ENCODE measurements at regions not wholly inside any gene's neighbourhood (a gene's known extent, or its start where the extent isn't known, plus 50 kb on each side); places are given as distances from the start of the nearest gene placed in this dataset.

DNA sequence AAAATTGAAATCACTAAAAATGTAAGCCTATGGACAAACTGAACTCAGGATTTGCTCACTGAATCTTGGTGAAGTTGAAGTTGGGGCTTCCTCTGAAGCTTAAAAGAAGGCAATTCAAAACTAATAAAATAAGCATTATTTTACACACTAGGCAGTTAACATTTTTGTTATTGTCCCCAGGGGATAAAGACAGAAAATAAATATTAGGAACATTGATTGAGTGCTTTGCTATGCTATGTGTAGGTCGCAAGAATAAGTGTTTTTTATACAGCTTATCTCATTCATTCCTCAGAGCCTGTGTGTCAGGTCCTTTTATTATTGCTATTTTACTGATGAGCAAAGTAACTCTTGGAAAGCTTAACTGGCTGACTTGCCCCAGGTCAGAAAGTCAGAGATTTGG, 82.2 kb downstream of the ZNF608 start:
- H3K4me1 ChIP-seq (ENCODE audit: control insufficient read depth, insufficient read depth, low read length) = peaks cover 59% of the 10 kb centered on the region
- H3K4me3 ChIP-seq (ENCODE audit: insufficient read depth, low read depth, low read length) = no peak overlapping the region
- no peaks in the 10 kb centered on the region for H3K27me3 ChIP-seq (ENCODE audit: control insufficient read depth, insufficient read depth, low read length, poor library complexity, severe bottlenecking)
- peaks cover 5% of the 10 kb centered on the region for H3K36me3 ChIP-seq (ENCODE audit: control insufficient read depth, insufficient read depth, low read length)
- H3K9me3 ChIP-seq (ENCODE audit: control insufficient read depth, low read length) = no peaks in the 10 kb centered on the region
- WGBS, 2 experiments = 78% methylated on average over 1 of the region's 1 CpG; no CpG with 5 or more reads in 1 of the 2 experiments
- H3K27ac ChIP-seq (ENCODE audit: insufficient read depth, low read depth, low read length, poor library complexity, severe bottlenecking) = no peak overlapping the region

DNA sequence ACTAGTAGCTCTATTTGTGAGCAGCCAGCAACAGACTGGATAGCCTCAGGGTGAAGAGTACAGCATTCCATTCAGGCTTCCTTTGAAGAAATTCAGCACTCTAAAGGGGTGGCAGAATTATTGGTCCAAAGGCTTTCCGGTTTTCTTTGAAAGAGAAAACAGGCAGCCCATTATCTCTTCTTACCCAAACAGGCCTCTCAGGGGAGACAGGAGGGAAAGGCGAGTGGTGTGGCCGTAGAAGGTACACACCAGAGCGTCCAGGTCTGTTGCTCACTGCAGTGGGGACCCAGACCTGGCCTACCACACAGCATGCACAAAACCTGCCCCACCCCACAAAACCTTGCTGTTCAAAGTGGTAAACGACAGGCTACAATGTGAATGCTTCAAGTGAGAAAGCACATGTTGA, 83.3 kb downstream of the ZNF608 start:
- Histone ChIP-seq H3K36me3 (ENCODE audit: control insufficient read depth, insufficient read depth, low read length) (peaks cover 5% of the 10 kb centered on the region), H3K9me3 (ENCODE audit: control insufficient read depth, low read length) (no peaks in the 10 kb centered on the region), H3K27ac (ENCODE audit: insufficient read depth, low read depth, low read length, poor library complexity, severe bottlenecking) (peak overlapping the region; percentile 87), H3K4me1 (ENCODE audit: control insufficient read depth, insufficient read depth, low read length) (peaks cover 60% of the 10 kb centered on the region), H3K4me3 (ENCODE audit: insufficient read depth, low read depth, low read length) (no peak overlapping the region), H3K27me3 (ENCODE audit: control insufficient read depth, insufficient read depth, low read length, poor library complexity, severe bottlenecking) (no peaks in the 10 kb centered on the region)
- 19 to 33% methylated on average over 5 of the region's 5 CpGs for WGBS, 2 experiments

DNA sequence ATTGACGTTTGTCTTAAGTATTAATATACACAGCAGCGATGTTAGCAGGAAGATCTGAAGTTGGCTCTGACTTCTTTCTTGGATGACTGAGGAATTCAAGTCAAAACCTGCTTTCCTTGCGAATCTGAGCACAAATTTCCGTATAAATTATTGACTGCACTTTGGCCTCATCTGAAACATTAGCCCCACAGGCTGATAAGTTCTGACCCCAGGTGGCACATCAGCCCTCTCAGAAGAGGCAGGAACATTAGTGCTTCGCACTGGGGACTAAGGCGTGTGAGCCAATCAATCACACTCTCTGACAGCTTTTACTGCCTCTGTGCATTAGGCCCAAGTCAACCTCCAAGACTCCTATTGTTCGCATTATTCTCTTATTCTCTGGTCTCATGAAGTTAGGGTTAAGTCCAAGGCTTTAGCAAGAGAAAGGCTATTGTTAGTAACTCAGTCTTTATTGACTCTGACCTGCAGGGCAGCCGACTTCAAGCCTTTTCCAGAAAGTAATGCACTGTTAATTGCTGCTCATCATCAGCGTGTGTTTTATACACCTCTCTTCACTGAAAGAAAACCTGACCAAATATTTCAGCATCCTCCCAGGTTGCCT, 84.2 kb downstream of the ZNF608 start:
- peaks cover 65% of the 10 kb centered on the region for H3K4me1 ChIP-seq (ENCODE audit: control insufficient read depth, insufficient read depth, low read length)
- H3K27ac ChIP-seq (ENCODE audit: insufficient read depth, low read depth, low read length, poor library complexity, severe bottlenecking) = peak overlapping the region; percentile 87
- 22 to 24% methylated on average over 9 of the region's 9 CpGs for WGBS, 2 experiments
- peaks cover 5% of the 10 kb centered on the region for H3K36me3 ChIP-seq (ENCODE audit: control insufficient read depth, insufficient read depth, low read length)
- no peak overlapping the region for H3K4me3 ChIP-seq (ENCODE audit: insufficient read depth, low read depth, low read length)
- H3K27me3 ChIP-seq (ENCODE audit: control insufficient read depth, insufficient read depth, low read length, poor library complexity, severe bottlenecking) = no peaks in the 10 kb centered on the region
- H3K9me3 ChIP-seq (ENCODE audit: control insufficient read depth, low read length) = no peaks in the 10 kb centered on the region

DNA sequence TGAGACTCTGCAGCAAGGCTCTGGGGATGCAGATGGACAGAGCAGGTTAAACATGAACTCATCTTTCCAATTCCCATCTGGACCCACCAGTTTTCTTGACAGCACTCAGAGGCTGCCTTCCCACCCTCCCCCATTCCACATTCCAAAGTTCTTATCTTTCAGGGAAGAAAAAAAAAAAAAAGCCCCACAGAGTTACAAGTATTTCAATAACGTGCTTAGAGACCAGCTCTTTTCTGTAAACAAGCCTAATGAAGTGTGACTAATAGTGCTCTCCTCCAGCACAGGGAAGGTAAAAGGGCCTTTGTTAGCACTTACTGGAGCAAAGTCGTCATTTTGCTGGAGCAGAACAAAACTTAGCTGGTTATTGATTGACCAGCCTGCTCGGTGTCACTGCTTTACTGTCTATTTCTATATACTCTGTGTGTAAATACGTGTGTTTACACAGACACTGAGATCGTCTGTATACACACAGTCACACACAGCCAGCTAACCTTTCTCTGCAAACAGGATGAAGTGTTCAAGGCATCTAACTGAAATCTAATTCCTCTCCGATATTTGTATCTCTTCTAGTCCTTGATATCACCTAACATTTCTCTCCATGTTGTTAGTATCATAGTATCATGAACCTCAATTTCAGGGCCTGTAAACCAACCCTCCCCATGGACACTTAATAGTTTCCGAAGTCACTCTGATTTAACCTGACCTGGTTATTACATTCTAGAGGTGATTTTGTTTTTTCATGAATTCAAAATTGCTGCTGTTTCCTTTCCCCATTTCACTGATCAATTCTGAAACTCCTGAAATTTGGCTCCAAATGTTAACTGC, 84.9 kb downstream of the ZNF608 start:
- peaks cover 5% of the 10 kb centered on the region for H3K36me3 ChIP-seq (ENCODE audit: control insufficient read depth, insufficient read depth, low read length)
- H3K4me3 ChIP-seq (ENCODE audit: insufficient read depth, low read depth, low read length) = no peak overlapping the region
- 16 to 24% methylated on average over 6 to 7 of the region's 7 CpGs for WGBS, 2 experiments
- H3K4me1 ChIP-seq (ENCODE audit: control insufficient read depth, insufficient read depth, low read length) = peaks cover 72% of the 10 kb centered on the region
- no peaks in the 10 kb centered on the region for H3K9me3 ChIP-seq (ENCODE audit: control insufficient read depth, low read length)
- H3K27ac ChIP-seq (ENCODE audit: insufficient read depth, low read depth, low read length, poor library complexity, severe bottlenecking) = peak overlapping the region; percentile 87
- H3K27me3 ChIP-seq (ENCODE audit: control insufficient read depth, insufficient read depth, low read length, poor library complexity, severe bottlenecking) = no peaks in the 10 kb centered on the region

- Histone ChIP-seq H3K9me3 (ENCODE audit: control insufficient read depth, low read length) (no peaks in the 10 kb centered on the region), H3K27ac (ENCODE audit: insufficient read depth, low read depth, low read length, poor library complexity, severe bottlenecking) (no peak overlapping the region), H3K36me3 (ENCODE audit: control insufficient read depth, insufficient read depth, low read length) (no peaks in the 10 kb centered on the region), H3K27me3 (ENCODE audit: control insufficient read depth, insufficient read depth, low read length, poor library complexity, severe bottlenecking) (no peaks in the 10 kb centered on the region), H3K4me1 (ENCODE audit: control insufficient read depth, insufficient read depth, low read length) (peaks cover 83% of the 10 kb centered on the region), H3K4me3 (ENCODE audit: insufficient read depth, low read depth, low read length) (no peak overlapping the region)
- 54 to 64% methylated on average over 6 of the region's 6 CpGs for WGBS, 2 experiments
Observed at GRCh38 chr5:124660229-124661093, 86.0 kb downstream of the ZNF608 start.

DNA sequence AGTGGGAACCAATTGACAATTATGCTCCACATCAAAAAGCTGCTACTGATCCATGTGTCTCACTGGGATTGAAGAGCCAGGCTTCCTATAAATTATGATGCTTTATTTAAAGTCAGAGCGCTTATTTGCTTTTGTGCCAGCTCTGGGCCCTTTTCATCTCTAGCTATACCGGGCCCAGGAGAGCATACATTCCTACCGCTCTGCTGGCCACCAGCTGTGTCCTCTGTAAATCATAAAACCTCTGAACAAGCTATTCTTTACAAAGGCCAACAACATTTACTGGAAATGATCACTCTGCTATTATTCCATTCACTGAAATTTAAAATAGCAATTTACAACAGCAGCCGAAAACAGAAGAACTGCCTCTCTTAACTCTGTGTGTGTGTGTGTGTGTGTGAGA, 86.6 kb downstream of the ZNF608 start:
- Histone ChIP-seq H3K27me3 (ENCODE audit: control insufficient read depth, insufficient read depth, low read length, poor library complexity, severe bottlenecking) (no peaks in the 10 kb centered on the region), H3K4me1 (ENCODE audit: control insufficient read depth, insufficient read depth, low read length) (peaks cover 86% of the 10 kb centered on the region), H3K4me3 (ENCODE audit: insufficient read depth, low read depth, low read length) (no peak overlapping the region), H3K27ac (ENCODE audit: insufficient read depth, low read depth, low read length, poor library complexity, severe bottlenecking) (no peak overlapping the region), H3K9me3 (ENCODE audit: control insufficient read depth, low read length) (no peaks in the 10 kb centered on the region), H3K36me3 (ENCODE audit: control insufficient read depth, insufficient read depth, low read length) (no peaks in the 10 kb centered on the region)
- WGBS, 2 experiments = 64 to 69% methylated on average over 4 of the region's 4 CpGs

DNA sequence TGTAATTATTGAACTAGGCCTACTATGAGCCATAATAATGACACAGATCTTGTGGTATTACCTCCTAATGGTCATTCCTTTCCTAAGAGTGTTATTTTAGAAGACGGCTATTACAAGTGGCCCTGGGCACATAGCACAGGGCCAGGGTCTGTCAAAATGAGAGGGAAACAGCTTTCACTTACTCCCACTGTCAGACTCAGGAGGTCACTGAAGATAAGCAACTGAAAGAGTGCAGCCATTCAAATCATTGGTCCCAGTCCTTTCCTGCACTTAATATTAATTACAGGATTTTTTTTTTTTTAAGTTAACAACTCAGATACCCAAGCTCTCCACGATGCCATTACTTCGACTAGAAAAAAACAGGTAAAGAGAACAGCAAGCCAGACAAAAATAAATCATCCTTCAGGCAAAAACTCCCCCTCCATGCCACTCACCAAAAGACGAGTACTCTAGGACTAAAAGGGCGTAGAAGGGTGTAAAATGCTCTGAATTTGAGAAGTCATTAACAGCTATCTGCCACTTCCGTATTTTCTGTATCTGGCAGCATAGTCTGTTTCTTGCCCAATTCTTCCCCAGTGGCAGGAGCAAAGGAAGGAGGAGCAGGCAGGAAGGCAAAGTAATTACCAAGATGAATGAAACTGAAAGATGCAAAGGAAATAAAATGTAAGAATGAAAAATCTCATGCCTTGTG, 87.4 kb downstream of the ZNF608 start:
- Histone ChIP-seq H3K27ac (ENCODE audit: insufficient read depth, low read depth, low read length, poor library complexity, severe bottlenecking) (no peak overlapping the region), H3K4me1 (ENCODE audit: control insufficient read depth, insufficient read depth, low read length) (peaks cover 79% of the 10 kb centered on the region), H3K36me3 (ENCODE audit: control insufficient read depth, insufficient read depth, low read length) (no peaks in the 10 kb centered on the region), H3K9me3 (ENCODE audit: control insufficient read depth, low read length) (no peaks in the 10 kb centered on the region), H3K4me3 (ENCODE audit: insufficient read depth, low read depth, low read length) (no peak overlapping the region), H3K27me3 (ENCODE audit: control insufficient read depth, insufficient read depth, low read length, poor library complexity, severe bottlenecking) (no peaks in the 10 kb centered on the region)
- 76 to 82% methylated on average over 6 of the region's 6 CpGs for WGBS, 2 experiments

DNA sequence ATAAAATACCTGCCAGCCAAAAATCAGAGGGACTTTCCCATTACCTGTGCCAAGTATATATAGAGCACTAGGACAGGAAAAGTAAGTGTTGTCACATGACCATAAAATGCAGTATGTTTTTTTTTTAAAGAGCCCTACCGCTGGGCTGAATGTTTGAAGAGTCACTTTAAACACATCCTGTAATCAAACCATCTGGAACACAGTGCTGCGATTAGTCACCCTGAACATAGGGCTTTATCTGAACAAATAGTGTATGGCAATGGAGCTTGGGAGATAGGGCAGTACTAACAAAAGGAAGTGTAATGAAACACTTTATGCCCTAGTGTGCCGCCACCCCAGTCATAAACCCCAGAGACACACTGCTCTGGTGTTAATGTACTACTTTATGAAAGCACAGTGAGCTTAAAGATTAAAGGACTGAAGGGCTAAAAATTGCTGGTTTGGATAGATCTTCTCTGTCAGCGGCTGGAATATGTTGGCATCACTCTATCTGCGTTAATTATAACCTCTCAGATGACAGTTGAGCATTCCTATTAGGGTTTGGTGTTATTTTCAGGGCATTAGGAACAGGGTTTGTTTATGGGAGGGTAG, 90.4 kb downstream of the ZNF608 start:
- H3K27ac ChIP-seq (ENCODE audit: insufficient read depth, low read depth, low read length, poor library complexity, severe bottlenecking) = no peak overlapping the region

GRCh38 chr5:124655251-124655917, 91.1 kb downstream of the ZNF608 start:
- Histone ChIP-seq H3K4me3 (ENCODE audit: insufficient read depth, low read depth, low read length) (no peak overlapping the region), H3K27me3 (ENCODE audit: control insufficient read depth, insufficient read depth, low read length, poor library complexity, severe bottlenecking) (no peaks in the 10 kb centered on the region), H3K9me3 (ENCODE audit: control insufficient read depth, low read length) (no peaks in the 10 kb centered on the region), H3K36me3 (ENCODE audit: control insufficient read depth, insufficient read depth, low read length) (peaks cover 4% of the 10 kb centered on the region), H3K27ac (ENCODE audit: insufficient read depth, low read depth, low read length, poor library complexity, severe bottlenecking) (no peak overlapping the region), H3K4me1 (ENCODE audit: control insufficient read depth, insufficient read depth, low read length) (peaks cover 65% of the 10 kb centered on the region)
- 88 to 94% methylated on average over 5 to 6 of the region's 8 CpGs for WGBS, 2 experiments

More for the DNA sequence above, 90.4 kb downstream of the ZNF608 start:
- WGBS, 2 experiments = 90 to 95% methylated on average over 5 of the region's 5 CpGs
- H3K27me3 ChIP-seq (ENCODE audit: control insufficient read depth, insufficient read depth, low read length, poor library complexity, severe bottlenecking) = no peaks in the 10 kb centered on the region
- H3K4me1 ChIP-seq (ENCODE audit: control insufficient read depth, insufficient read depth, low read length) = peaks cover 65% of the 10 kb centered on the region
- H3K36me3 ChIP-seq (ENCODE audit: control insufficient read depth, insufficient read depth, low read length) = peaks cover 4% of the 10 kb centered on the region
- no peaks in the 10 kb centered on the region for H3K9me3 ChIP-seq (ENCODE audit: control insufficient read depth, low read length)
- no peak overlapping the region for H3K4me3 ChIP-seq (ENCODE audit: insufficient read depth, low read depth, low read length)

Measured in ectodermal cell (in vitro differentiated cells).